Esophagus (tissue), 2 donors: ENCODE measurements at regions not wholly inside any gene's neighbourhood (a gene's known extent, or its start where the extent isn't known, plus 50 kb on each side); places are given as distances from the start of the nearest gene placed in this dataset.
"Not testable (repeated sequence)": the region's sequence is repeated elsewhere in the genome, so short reads cannot be mapped to it uniquely, and the experiment has no call there.

Source experiments
- H3K27ac ChIP-seq, 2 donors: one replicate each; pipeline ENCODE4 v1.5.1; 2013; ENCODE audit warnings: low read depth in 2 of 2, mild to moderate bottlenecking in 2 of 2, inconsistent platforms in 1 of 2, low read length in 1 of 2, moderate library complexity in 1 of 2
- H3K27me3 ChIP-seq, 2 donors: one replicate each; pipeline ENCODE4 v1.6.1; 2013; ENCODE audit warnings: low read length in 2 of 2, control low read depth in 1 of 2, mild to moderate bottlenecking in 1 of 2; ENCODE audit not compliant: insufficient read depth in 2 of 2, control insufficient read depth in 1 of 2
- H3K36me3 ChIP-seq, 2 donors: one replicate each; pipeline ENCODE4 v1.6.1; 2013; ENCODE audit warnings: low read length in 1 of 2; ENCODE audit not compliant: control insufficient read depth in 2 of 2, insufficient read depth in 2 of 2
- H3K4me1 ChIP-seq, 2 donors: one replicate each; pipeline ENCODE4 v1.6.1; 2013; ENCODE audit warnings: low read length in 1 of 2; ENCODE audit not compliant: control insufficient read depth in 2 of 2, insufficient read depth in 2 of 2
- H3K4me3 ChIP-seq, 2 donors: one replicate each; pipeline ENCODE4 v1.5.1; 2013; ENCODE audit warnings: low read length in 2 of 2, mild to moderate bottlenecking in 2 of 2, low read depth in 1 of 2, moderate library complexity in 1 of 2
- H3K9me3 ChIP-seq, 2 donors: one replicate each; pipeline ENCODE4 v1.6.1; 2013; ENCODE audit warnings: mild to moderate bottlenecking in 2 of 2, low read depth in 1 of 2, low read length in 1 of 2, moderate library complexity in 1 of 2; ENCODE audit not compliant: control insufficient read depth in 2 of 2, insufficient read depth in 1 of 2
- WGBS, 2 donors: extraction: QIAGEN DNeasy Blood & Tissue Kit; methylation state at CpG; one replicate each; pipeline ENCODE4 v1.1.7; 2013; 5-methylcytosine and 5-hydroxymethylcytosine counted together
- donor health status: healthy with polysubstance abuse.
- donor health status: Bipolar disorder and iron deficiency.

GRCh38 chr13:103514188-103514587, 448.0 kb upstream of the SLC10A2 start:
- no peaks in the 10 kb centered on the region for H3K9me3 ChIP-seq
- no peaks in the 10 kb centered on the region for H3K4me1 ChIP-seq
- no peaks in the 10 kb centered on the region for H3K36me3 ChIP-seq
- H3K27me3 ChIP-seq: no peaks in the 10 kb centered on the region
- no peak overlapping the region for H3K27ac ChIP-seq
- 81 to 84% methylated on average over 1 of the region's 1 CpG for WGBS, 2 donors
- H3K4me3 ChIP-seq: no peak overlapping the region

GRCh38 chr13:103510007-103510535, 443.9 kb upstream of the SLC10A2 start:
- Histone ChIP-seq H3K36me3 (no peaks in the 10 kb centered on the region), H3K9me3 (no peaks in the 10 kb centered on the region), H3K27me3 (no peaks in the 10 kb centered on the region), H3K4me1 (no peaks in the 10 kb centered on the region), H3K4me3 (no peak overlapping the region), H3K27ac (no peak overlapping the region)
- WGBS, 2 donors: 76 to 83% methylated on average over 13 of the region's 13 CpGs

- H3K4me1 ChIP-seq: no peaks in the 10 kb centered on the region
- no peaks in the 10 kb centered on the region for H3K36me3 ChIP-seq
- H3K4me3 ChIP-seq: no peak overlapping the region
- WGBS, 2 donors: 84 to 92% methylated on average over 1 of the region's 1 CpG
- H3K9me3 ChIP-seq: no peaks in the 10 kb centered on the region
- no peaks in the 10 kb centered on the region for H3K27me3 ChIP-seq
- no peak overlapping the region for H3K27ac ChIP-seq
These were observed 431.2 kb upstream of the SLC10A2 start for GRCh38 chr13:103497404-103497803.

- 47 to 54% methylated on average over 2 of the region's 2 CpGs for WGBS, 2 donors
- Histone ChIP-seq H3K9me3 (no peaks in the 10 kb centered on the region), H3K27me3 (no peaks in the 10 kb centered on the region), H3K27ac (no peak overlapping the region), H3K4me1 (no peaks in the 10 kb centered on the region), H3K36me3 (no peaks in the 10 kb centered on the region), H3K4me3 (no peak overlapping the region)
These were observed 421.6 kb upstream of the SLC10A2 start for GRCh38 chr13:103487841-103488240.

GRCh38 chr13:103473081-103473480, 406.9 kb upstream of the SLC10A2 start:
- H3K9me3 ChIP-seq: no peaks in the 10 kb centered on the region
- H3K36me3 ChIP-seq: no peaks in the 10 kb centered on the region
- no peak overlapping the region for H3K4me3 ChIP-seq
- no peaks in the 10 kb centered on the region for H3K27me3 ChIP-seq
- no peaks in the 10 kb centered on the region for H3K4me1 ChIP-seq
- H3K27ac ChIP-seq: no peak overlapping the region
- WGBS, 2 donors: 97% methylated on average over 1 of the region's 1 CpG

GRCh38 chr13:103471896-103472295, 405.7 kb upstream of the SLC10A2 start:
- Histone ChIP-seq H3K27me3 (no peaks in the 10 kb centered on the region), H3K9me3 (no peaks in the 10 kb centered on the region), H3K4me1 (no peaks in the 10 kb centered on the region), H3K36me3 (no peaks in the 10 kb centered on the region), H3K4me3 (no peak overlapping the region), H3K27ac (no peak overlapping the region)
- WGBS, 2 donors: 62 to 68% methylated on average over 4 of the region's 4 CpGs

- H3K4me1 ChIP-seq: no peaks in the 10 kb centered on the region
- no peak overlapping the region for H3K27ac ChIP-seq
- no peaks in the 10 kb centered on the region for H3K9me3 ChIP-seq
- 85 to 86% methylated on average over 1 of the region's 1 CpG for whole genome bisulfite sequencing, 2 donors
- no peak overlapping the region for H3K4me3 ChIP-seq
- H3K36me3 ChIP-seq: no peaks in the 10 kb centered on the region
- H3K27me3 ChIP-seq: no peaks in the 10 kb centered on the region
These were observed 403.6 kb upstream of the SLC10A2 start for GRCh38 chr13:103469771-103470170.

GRCh38 chr13:103466761-103467160, 400.5 kb upstream of the SLC10A2 start:
- Histone ChIP-seq H3K4me1 (no peaks in the 10 kb centered on the region), H3K36me3 (no peaks in the 10 kb centered on the region), H3K27ac (no peak overlapping the region), H3K27me3 (no peaks in the 10 kb centered on the region), H3K4me3 (no peak overlapping the region), H3K9me3 (no peaks in the 10 kb centered on the region)
- WGBS, 2 donors: 81 to 85% methylated on average over 5 of the region's 5 CpGs

GRCh38 chr13:103460246-103460645, 394.0 kb upstream of the SLC10A2 start:
- H3K4me1 ChIP-seq, H3K27me3 ChIP-seq, H3K36me3 ChIP-seq, H3K9me3 ChIP-seq, H3K27ac ChIP-seq, H3K4me3 ChIP-seq: not testable (repeated sequence)
- WGBS, 2 donors: 63 to 71% methylated on average over 3 of the region's 3 CpGs

- not testable (repeated sequence) for H3K9me3 ChIP-seq, H3K36me3 ChIP-seq, H3K4me3 ChIP-seq, H3K27ac ChIP-seq, H3K27me3 ChIP-seq, H3K4me1 ChIP-seq
- whole genome bisulfite sequencing, 2 donors: 94 to 95% methylated on average over 14 of the region's 14 CpGs
These were observed 390.8 kb upstream of the SLC10A2 start for GRCh38 chr13:103457050-103457449.
